ENCODE measurements at regions not wholly inside any gene's neighbourhood (a gene's known extent, or its start where the extent isn't known, plus 50 kb on each side); places are given as distances from the start of the nearest gene placed in this dataset.
"Not testable (repeated sequence)": the region's sequence is repeated elsewhere in the genome, so short reads cannot be mapped to it uniquely, and the experiment has no call there.

DNA sequence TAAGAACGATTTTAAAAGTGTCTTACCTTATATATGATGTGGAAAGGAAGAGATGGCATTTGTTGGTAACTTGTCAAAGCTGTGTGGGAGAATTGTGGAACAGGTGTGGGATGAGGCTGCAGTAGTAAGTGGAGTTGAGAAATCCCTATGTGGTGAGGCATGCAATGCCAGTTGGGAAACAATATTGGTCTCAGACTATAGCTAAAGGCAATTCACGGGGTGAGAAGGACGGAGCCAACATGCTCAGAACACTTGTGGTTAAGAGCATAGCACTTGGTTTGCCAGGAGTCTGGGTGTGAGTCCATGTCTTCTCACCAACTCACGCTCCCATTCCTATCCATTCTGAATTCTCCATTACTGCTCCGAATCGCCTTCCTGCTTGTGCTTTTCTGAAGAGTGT lies 615.6 kb upstream of the ADAMTS9 start:
- no peak for DNase-seq

DNA sequence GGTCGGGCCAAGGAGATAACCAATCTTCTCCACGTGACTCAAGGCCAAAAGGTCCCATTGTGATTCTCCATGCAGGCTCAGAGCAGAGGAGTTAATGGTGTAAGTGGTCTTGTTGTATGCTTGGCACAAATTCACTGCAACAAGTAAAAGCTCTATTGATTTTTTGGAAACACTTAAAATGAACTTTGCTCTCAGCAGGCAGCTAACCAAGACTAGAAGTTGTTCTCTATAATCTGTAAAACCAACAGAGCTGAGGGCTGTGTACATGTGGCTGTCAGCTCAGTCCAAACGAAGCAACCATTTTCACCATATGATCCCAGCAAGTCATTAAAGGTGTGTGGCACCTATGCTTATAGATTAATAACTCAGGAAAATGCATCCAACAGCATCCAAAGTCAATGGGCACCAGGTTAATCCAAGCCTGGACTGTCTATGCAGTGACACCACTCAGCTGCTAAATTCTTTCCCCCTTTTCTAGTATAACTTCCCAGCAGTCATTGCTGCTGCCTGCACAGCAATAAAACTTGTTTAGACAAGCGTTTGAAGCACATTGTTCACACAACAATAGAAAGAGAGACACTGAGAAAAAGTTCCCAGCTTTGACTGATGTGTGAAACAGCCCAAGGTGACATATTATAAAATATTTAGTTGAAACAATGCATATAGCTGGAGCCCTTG lies 603.8 kb upstream of the ADAMTS9 start:
- no peak for DNase-seq

DNA sequence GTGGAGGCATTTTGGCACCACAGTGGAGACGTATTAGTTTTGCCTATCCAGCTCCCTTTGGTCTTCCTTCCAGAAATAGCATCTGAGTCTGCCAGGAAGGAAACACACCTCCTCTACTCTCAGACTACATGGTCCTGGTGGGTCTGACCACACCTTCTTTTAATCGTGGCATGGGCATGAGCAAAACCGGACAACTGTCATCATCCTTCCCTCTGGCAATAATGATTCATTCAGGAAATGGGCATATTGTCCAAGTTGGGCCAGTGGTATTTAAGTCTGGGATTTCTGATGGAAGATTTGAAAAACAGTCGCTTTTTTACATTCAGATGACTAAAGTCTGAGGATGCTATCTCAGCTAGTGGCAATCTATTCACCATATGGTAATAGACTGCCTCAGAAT lies 601.0 kb upstream of the ADAMTS9 start:
- no peak for DNase-seq

DNA sequence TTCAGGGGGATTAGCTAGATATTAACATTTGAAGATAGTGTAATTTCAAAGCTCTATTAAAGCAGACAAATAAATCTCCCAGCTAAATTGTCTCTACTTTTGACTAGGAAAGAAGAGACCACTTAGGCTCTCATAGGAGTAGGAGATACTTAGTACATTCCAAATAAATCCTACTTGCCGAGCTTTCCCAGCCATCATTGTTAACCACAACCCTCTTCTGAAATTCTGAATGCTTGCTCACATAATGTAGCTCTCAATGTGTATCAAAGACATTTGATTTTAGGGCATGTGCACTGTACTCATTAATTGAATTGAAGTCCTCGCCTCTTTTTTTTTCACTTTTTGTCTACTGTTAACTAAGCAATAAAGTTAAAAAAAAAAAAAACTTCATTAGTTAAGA lies 598.2 kb upstream of the ADAMTS9 start:
- DNase-seq, result no peak

DNA sequence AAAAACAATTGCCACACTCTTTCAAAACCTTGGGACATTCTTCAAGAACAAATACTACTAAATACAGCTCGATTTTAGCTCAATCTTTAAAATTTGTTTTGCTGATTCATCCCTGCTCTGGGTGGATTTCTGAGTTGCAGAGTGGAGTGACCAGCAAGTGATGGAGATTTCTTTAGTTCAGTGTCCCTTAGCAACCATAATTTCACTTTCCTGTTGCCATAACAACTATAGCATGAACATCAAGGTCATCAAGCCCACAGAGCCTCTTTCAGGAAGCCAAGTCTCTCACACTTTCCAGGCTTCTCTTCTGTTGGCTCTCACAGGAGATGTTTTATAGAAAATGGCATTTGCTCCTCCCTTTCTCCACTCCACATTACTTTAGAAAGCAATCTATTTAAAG lies 597.2 kb upstream of the ADAMTS9 start:
- DNase-seq, result no peak

DNA sequence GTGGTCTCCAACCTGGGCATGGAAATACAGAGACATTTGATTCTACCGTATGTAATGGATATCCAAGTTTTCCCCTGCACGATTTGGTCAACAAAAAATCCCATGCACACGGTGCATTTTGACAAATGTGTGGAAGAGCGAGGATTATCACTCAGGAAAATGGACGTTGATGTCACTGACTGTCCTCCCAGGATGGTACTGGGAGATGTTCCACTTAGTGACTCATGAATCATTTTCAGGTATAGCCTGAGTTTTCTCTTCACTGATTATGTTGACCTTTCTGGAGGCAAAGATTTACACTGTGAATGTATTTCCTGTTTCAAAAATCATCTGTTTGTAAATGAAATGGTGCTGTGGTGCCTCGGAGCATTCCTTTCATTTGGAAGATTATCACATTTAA lies 596.7 kb upstream of the ADAMTS9 start:
- DNase-seq, result no peak

DNA sequence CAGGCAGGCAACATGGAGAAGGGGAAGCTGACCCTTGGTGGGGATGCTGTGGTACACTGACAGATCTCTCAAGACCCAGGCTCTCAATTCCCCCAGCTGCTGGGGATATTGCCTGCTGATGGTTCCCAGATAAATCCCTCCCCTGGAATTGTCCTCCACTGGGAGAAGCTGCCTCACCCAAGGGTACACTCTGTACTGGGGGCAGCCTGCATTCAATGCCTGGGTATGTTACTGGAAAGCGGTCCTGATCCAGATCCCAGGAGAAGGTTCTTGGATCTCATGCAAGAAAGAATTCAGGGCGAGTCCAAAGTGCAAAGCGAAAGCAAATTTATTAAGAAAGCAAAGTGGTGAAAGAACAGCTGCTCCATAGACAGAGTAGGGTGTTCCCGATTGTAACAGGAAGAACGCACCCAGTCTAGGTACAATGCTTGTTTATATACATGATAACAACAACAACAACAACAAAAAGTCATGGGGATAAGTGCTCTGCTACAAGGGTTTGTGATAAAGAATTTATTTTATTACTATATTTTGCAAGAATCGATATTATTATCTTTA lies 591.5 kb upstream of the ADAMTS9 start:
- no peak for DNase-seq

DNA sequence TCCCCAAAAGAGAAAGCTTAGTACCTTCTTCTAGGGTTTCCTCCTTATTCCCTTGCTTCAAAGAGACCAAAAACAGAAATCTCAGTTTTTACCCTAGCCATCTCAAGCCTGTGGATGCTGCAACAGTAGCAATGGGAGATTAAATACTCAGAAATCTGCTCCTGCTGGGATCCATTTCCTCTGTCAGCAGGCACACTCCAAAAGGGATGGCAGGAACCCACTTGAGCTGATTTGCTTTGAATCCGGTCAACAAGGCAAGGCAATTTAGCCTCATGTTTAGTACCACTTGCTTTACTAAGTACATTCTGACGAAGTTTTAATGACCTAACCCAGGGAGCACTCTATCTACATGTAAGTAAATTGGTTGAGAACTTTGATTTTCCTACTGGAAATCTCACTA lies 590.0 kb upstream of the ADAMTS9 start:
- no peak for DNase-seq

DNA sequence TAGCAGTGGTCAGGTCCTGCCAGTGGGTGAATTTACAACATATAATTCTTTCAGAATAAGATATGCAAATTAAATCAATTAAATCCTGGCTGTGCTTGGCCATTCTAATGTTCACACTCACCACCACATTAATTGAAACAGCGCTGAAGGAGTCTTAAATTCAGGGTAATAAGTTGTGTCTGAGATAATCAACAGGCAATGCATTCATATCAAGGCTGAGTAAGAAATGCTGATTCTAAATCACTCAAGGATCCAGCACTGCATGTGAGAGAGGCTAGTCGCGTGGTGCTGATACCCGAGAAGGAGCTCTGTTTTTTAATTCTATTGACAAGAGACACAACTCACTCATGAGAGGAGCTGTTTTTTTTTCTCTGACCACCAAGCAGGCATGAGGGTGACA lies 588.8 kb upstream of the ADAMTS9 start:
- no peak for DNase-seq

DNA sequence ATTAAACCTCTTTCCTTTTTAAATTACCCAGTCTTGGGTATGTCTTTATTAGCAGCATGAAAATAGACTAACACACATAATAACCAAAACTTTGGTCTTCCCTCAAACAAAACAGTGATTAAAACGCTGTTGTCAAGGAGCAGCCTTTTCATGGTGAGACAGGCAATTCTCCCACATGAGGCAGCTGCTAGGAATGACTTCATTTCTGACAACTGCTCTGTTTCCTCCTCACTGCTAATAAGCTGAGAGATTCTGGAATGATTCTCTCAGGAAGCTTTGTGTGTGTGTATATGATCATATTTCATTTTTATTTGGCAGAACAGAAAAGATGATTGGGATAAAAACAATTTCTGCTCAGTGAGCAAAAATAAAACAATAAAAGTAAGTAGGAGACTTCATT lies 580.6 kb upstream of the ADAMTS9 start:
- peak; percentile 21 for DNase-seq

DNA sequence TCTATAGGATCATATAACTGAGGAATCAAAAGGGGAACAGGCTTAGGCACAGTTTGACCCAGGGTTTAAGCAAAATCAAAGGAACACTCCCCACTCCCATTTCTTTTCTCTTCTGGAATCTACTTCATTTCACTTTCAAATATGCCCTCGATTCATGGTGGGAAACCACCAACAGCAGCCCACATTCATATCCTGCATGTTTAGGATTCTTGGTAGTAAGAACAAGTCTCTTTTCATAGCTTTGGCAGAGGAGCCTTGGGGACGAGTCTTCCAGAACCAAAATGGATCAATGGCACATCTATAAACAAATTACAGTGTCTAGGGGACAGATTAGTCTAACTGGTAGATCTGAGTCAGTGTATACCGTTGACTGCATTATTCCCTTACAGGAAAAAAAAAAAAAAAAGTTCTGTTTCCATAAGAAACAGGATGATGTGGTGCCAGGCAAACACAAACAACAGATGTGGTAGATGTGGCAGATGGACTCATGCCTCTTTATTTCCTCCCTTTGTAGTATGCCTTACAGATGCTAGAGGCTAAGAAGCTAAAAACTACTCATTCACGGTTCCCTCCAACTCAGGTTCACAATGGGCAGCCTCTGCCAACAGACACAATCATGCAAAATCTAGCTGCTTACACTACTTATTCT lies 578.3 kb upstream of the ADAMTS9 start:
- peak; percentile 9 for DNase-seq

DNA sequence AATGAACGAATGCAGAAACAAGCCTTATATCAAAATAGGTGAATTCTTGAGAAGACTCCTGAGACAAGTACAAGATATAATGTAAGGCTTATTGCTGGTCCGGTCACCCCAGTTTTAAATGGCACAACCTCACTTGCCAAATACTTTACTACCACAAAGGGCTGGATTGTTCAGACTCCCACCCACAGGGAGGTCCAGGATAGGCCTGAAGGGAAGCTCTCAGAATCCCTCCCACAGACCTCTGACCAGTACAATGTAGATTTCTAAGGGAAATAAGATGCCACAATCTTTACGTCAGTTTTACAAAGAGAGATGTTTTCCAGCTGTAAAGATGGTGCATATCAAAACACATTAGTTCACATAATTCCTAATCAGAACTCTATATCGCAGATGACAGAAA lies 577.7 kb upstream of the ADAMTS9 start:
- no peak for DNase-seq

DNA sequence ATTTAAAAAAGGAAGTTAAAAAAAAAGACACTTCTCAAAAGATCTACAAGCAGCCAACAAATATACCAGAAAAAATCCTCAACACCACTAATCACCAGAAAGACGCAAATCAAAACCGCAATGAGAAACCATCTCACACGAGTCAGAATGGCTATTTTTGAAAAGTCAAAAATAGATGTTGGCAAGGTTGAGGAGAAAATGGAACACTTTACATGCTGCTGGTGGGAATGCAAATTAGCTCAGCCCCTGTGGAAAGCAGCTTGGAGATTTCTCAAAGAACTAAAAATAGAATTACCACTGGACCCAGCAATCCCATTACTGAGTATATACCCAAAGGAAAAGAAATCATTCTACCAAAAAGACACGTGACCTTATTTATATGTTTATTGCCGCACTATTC lies 574.7 kb upstream of the ADAMTS9 start:
- DNase-seq, result no peak

DNA sequence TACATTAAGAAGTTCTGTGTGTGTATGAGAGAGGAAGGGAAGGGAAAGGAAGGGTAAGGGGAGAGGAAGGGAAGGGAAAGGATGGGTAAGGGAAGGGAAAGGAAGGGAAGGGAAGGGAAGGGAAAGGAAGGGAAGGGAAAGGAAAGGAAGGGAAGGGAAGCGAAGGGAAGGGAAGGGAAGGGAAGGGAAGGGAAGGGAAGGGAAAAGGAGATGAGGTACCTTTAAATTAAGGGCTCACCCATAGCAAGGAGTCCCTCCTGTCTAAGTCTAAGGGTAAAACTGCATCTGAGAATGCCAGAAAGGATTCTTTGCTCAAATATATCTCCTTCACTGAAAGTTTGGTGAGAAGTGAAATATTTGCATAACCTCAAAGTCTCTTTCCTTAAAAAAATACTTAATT lies 572.1 kb upstream of the ADAMTS9 start:
- DNase-seq, result no peak

DNA sequence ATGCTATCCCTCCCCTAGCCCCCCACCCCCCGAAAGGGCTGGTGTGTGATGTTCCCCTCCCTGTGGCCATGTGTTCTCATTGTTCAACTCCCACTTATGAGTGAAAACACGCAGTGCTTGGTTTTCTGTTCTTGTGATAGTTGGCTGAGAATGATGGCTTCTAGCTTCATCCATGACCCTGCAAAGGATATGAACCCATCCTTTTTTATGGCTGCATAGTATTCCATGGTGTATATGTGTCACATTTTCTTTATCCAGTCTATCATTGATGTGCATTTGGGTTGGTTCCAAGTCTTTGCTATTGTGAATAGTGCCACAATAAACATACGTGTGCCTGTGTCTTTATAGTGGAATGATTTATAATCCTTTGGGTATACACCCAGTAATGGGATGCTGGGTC lies 565.1 kb upstream of the ADAMTS9 start:
- DNase-seq, result not testable (repeated sequence)

DNA sequence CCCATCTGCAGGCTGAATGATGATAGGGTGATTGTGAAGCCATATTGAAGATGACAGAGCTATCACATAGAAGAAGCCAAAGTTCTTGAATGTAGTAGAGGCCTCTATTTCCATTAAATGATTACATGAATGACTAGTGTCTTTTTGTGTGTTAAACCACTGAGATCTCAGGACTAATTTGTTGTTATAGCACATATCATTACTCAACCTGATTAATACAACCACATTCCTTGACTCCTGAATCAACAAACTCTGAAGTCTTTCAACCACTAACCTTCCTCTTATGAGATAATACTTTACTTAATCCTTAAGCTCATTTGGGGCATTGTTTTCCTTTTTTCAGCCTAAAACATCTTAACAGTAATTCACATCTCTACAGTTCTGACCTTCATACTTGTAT lies 564.5 kb upstream of the ADAMTS9 start:
- DNase-seq, result no peak

DNA sequence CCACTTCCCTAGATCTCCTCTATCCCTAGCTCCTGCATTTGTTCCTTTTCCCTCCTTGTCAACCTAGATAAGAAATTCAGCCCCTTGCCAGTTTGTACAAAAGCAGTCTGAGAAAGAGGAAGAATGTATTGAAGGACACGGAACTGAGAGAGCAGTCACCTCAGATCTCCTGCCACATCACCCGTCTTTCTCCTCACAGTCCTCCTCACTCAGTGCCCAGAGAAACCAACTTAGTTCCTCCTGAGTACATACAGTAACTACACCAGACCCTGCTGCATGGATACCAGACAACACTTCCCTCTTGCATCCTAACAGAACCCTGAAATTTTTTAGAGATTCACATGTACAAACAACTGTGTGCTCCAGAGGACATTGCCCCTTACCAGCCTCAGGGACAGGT lies 563.6 kb upstream of the ADAMTS9 start:
- DNase-seq, result no peak

DNA sequence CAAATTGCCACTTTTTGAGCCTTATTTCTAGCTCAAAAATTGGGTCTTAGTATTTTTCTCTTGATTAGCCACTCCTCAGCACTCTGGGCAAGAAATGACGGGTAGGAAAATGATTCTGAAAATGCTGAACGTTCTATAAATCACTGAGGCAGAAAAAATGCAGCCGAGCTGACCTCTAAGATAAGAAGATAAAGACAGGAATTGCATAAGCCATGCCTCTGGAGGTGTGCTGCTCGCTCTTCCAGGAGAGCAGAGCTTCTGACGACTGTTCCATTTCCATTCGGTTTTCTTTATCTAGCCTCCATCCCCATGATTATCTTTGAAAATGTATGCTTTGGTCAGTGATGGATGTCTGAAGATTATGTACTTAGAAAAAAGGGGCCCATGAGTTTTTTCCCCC lies 558.8 kb upstream of the ADAMTS9 start:
- no peak for DNase-seq

DNA sequence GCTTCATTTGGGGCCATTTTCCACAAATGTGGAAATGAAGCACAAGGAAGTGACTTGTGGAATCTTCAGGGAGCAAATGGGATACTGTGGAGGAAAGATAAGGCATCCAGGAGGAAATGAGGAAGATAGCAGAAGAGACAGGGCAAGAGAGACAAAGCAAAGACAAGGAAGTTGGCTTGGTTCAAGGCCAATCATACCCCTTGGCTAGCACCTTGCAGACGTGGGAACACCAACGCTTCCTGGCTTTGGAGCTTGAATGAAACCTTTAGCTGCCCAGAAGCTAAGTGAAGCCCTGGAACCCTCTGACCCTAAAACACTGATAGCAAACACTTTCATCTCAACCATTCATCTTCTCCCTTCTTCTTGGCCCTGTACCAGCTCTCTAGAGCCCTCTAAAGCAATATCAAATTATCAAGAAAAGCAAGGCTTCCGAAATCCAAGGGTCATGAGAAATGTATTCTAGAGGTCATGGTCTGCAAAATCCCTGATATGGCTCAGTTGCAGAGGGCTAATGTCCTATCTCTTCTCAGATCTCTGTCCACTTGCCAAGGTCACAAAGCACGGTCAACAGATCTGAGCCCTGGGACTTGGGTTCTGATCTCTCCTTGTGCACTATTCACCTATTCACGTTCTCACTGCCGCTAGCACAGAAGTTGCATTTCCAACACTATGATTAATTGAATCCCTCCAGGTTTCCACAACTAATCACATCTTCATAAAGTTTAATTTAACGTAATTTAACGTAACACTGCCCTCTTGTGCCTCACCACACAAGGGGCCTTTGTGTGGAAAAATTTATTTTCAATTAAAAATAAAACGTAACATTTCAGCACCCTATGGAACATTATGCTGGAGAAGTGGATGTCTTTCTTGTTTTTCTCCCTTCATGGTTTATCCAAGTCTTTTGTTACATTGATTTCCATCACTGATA lies 557.6 kb upstream of the ADAMTS9 start:
- peak; percentile 41 for DNase-seq

DNA sequence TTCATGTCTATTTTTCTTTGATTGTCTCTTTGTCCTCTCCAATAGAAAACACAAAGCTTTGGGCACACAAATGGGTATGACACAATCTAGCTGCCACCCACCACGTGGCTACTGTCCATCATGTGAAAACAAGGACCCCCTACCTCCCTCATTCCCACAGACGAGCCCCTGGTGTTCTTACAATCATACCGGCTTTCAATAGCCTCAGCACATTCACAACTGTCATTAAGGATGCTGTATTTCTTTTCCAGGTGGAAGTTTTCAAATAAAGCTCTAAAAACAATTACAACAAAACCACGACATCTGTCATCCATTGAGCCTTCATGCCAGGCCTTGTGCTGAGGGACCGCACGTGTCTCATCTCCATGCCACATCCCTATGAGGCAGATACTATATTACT lies 552.6 kb upstream of the ADAMTS9 start:
- DNase-seq, result no peak

DNA sequence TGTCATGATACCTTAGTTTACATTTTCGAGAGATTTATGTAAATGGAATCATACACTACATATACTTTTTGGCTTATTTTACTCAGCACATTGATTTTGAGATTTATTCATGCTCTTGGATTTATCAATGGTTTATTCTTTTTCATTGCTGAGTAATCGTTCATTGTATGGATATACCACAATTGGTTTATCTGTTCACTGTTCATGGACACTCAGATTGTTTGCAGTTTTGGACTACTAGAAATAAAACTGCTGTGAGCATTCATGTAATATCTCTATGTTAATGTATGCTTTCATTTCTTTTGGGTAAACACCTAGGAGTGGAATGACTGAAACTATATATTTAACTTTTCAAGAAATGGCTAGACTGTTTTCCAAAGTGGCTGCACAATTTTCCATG lies 550.9 kb upstream of the ADAMTS9 start:
- DNase-seq, result no peak

DNA sequence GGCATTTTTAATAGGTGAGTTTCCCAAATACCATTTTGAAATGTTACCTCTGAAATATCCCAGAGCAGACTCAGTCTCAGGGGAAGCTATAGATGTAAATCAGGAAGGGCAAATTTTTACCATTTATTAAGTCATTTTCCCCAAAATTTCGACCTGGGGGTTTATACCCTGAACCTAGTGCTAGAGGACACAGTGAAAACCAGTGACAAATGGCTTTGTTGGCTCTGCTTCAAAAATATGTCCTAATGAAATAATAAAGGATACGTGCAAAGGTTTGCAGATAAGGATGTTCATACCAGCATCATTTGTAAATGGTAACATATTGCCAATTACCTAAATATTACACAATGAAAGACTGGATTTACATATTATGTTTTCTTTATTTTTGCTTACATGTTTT lies 546.7 kb upstream of the ADAMTS9 start:
- no peak for DNase-seq

DNA sequence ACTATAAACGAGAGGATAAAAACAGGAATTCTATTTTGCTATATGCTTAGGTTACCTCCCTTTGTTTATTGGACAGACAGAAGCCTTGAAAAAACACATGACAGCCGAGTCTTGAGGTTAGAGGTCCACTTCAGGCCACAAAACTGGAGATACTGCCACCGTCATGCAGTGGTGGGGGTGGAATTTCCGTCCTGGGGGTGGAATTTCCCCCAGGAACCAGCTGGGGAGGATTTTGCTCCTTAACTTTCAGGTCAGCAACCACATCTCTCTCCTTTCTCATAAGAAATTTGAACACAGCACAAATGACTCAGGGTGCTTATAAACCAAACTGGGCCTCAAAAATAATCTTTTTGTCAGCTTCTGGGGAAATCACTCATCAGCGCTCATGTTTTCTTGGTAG lies 545.8 kb upstream of the ADAMTS9 start:
- DNase-seq, result peak; percentile 17

All from fibroblast of skin of abdomen (primary cell).